Keratinocyte (primary cell): ENCODE measurements at regions not wholly inside any gene's neighbourhood (a gene's known extent, or its start where the extent isn't known, plus 50 kb on each side); places are given as distances from the start of the nearest gene placed in this dataset.

ENCODE experiments used
- DNase-seq: peaks from one replicate; pipeline ENCODE4 v3.0.0-alpha.2; 2011; ENCODE audit warnings: low read depth, missing footprints, low spot score
- FAIRE-seq: peaks from 2 replicates; lab custom pipeline; 2011; peaks lifted over from hg19 to GRCh38; lab: Jason Lieb, UNC
- H2AFZ ChIP-seq: 2 replicates; pipeline ENCODE4 v1.6.0; 2012; ENCODE audit warnings: low read length, control low read depth, inconsistent platforms; ENCODE audit not compliant: control insufficient read depth
- H3K27ac ChIP-seq: 2 replicates; pipeline ENCODE4 v1.5.1; 2011; ENCODE audit warnings: low read length; ENCODE audit not compliant: control insufficient read depth, insufficient read depth
- H3K27me3 ChIP-seq: 3 replicates; pipeline ENCODE4 v1.6.0; 2011; ENCODE audit warnings: low read length; ENCODE audit not compliant: control insufficient read depth, insufficient read depth; ENCODE audit errors: extremely low read depth
- H3K36me3 ChIP-seq, 2 experiments: 2 replicates in 1 of 2; 3 replicates in 1 of 2; pipeline ENCODE4 v1.5.1; 2011; ENCODE audit warnings: low read length in 2 of 2, mild to moderate bottlenecking in 1 of 2; ENCODE audit not compliant: control insufficient read depth in 2 of 2, insufficient read depth in 2 of 2; ENCODE audit errors: extremely low read depth in 1 of 2
- H3K4me1 ChIP-seq: 3 replicates; pipeline ENCODE4 v1.5.1; 2011; ENCODE audit warnings: low read length; ENCODE audit not compliant: control insufficient read depth, insufficient read depth; ENCODE audit errors: extremely low read depth
- H3K4me2 ChIP-seq: 3 replicates; pipeline ENCODE4 v1.6.0; 2011; ENCODE audit warnings: low read depth, low read length; ENCODE audit not compliant: control insufficient read depth, insufficient read depth; ENCODE audit errors: extremely low read depth
- H3K4me3 ChIP-seq, 3 experiments: fragments of 200-600 bp in 1 of 3; sonication (generic) in 1 of 3; 2 replicates in 2 of 3; 3 replicates in 1 of 3; pipeline ENCODE4 v1.5.1; 2011 to 2016; ENCODE audit warnings: low read length in 3 of 3, mild to moderate bottlenecking in 3 of 3, control low read depth in 2 of 3, inconsistent platforms in 1 of 3, low read depth in 1 of 3, mixed read lengths in 1 of 3, mixed run types in 1 of 3, moderate library complexity in 1 of 3; ENCODE audit not compliant: control insufficient read depth in 2 of 3, insufficient read depth in 2 of 3; ENCODE audit errors: extremely low read depth in 1 of 3
- H3K79me2 ChIP-seq: 2 replicates; pipeline ENCODE4 v1.6.0; 2012; ENCODE audit warnings: low read length; ENCODE audit not compliant: control insufficient read depth, insufficient read depth
- H3K9ac ChIP-seq: 3 replicates; pipeline ENCODE4 v1.6.0; 2011; ENCODE audit warnings: low read length; ENCODE audit not compliant: control insufficient read depth, insufficient read depth; ENCODE audit errors: extremely low read depth
- H3K9me1 ChIP-seq: 3 replicates; pipeline ENCODE4 v1.6.0; 2011; ENCODE audit warnings: low read length; ENCODE audit not compliant: control insufficient read depth, insufficient read depth; ENCODE audit errors: extremely low read depth
- H3K9me3 ChIP-seq: 2 replicates; pipeline ENCODE4 v1.5.1; 2012; ENCODE audit warnings: low read depth, low read length; ENCODE audit not compliant: control insufficient read depth
- H4K20me1 ChIP-seq: 3 replicates; pipeline ENCODE4 v1.6.0; 2011; ENCODE audit warnings: low read length; ENCODE audit not compliant: control insufficient read depth, insufficient read depth; ENCODE audit errors: extremely low read depth
- CTCF ChIP-seq, 3 experiments: IDR thresholded peaks in 1 of 3; conservative IDR thresholded peaks in 1 of 3; optimal IDR thresholded peaks in 1 of 3; 2 replicates in 2 of 3; 3 replicates in 1 of 3; pipeline versions ENCODE3 to v1.5.1; 2011; ENCODE audit warnings: low read length in 3 of 3, mild to moderate bottlenecking in 3 of 3, moderate library complexity in 2 of 3, control low read depth in 1 of 3, inconsistent platforms in 1 of 3; ENCODE audit not compliant: insufficient read depth in 2 of 3; ENCODE audit errors: extremely low read depth in 1 of 3
- EZH2 ChIP-seq: IDR thresholded peaks from one replicate; pipeline ENCODE4 v1.6.1; 2012; ENCODE audit warnings: inconsistent platforms, mild to moderate bottlenecking, low read length, moderate library complexity
- dilution Hi-C: fragments of 300-500 bp; cut with MboI; formaldehyde crosslinking; loops from one replicate; pipeline ENCODE4 v1.7.0; 2020; ENCODE audit warnings: low sequenced_read_pairs; ENCODE audit not compliant: extremely low pct_ligation_motif_present

GRCh38 chr17:33500151-33500550, 207.1 kb upstream of the ASIC2 start:
- no peak for FAIRE-seq

GRCh38 chr17:33501185-33501584, 208.1 kb upstream of the ASIC2 start:
- H3K9me1 ChIP-seq: no peaks in the 10 kb centered on the region
- H3K27me3 ChIP-seq: no peaks in the 10 kb centered on the region
- H2AFZ ChIP-seq: no peak overlapping the region
- H3K9me3 ChIP-seq: no peaks in the 10 kb centered on the region
- H3K79me2 ChIP-seq: no peaks in the 10 kb centered on the region
- H3K9ac ChIP-seq: no peak overlapping the region
- TF ChIP-seq EZH2 (no peak), CTCF (optimal IDR thresholded peaks at IDR 0.05 in 1 of 3, IDR thresholded peaks at IDR 0.05 in 1 of 3, conservative IDR thresholded peaks at IDR 0.05 in 1 of 3; ENCODE audit: extremely low read depth in 1 of 3, insufficient read depth in 2 of 3, low read length in 3 of 3) (no peak)
- H3K27ac ChIP-seq: no peak overlapping the region
- no peaks in the 10 kb centered on the region for H4K20me1 ChIP-seq
- FAIRE-seq (no peak), DNase-seq (no peak)
- H3K4me2 ChIP-seq: no peak overlapping the region
- no peaks in the 10 kb centered on the region for H3K4me1 ChIP-seq
- H3K4me3 ChIP-seq: no peak overlapping the region
- dilution Hi-C loops: no loop called here
- no peaks in the 10 kb centered on the region for H3K36me3 ChIP-seq

More at GRCh38 chr17:33500151-33500550, 207.1 kb upstream of the ASIC2 start:
- Histone ChIP-seq H3K27me3 (no peaks in the 10 kb centered on the region), H3K79me2 (no peaks in the 10 kb centered on the region), H3K9me3 (no peaks in the 10 kb centered on the region), H3K9me1 (no peaks in the 10 kb centered on the region), H2AFZ (no peak overlapping the region), H3K4me1 (no peaks in the 10 kb centered on the region), H3K9ac (no peak overlapping the region), H3K36me3 (no peaks in the 10 kb centered on the region), H3K4me2 (no peak overlapping the region), H3K4me3 (no peak overlapping the region), H3K27ac (no peak overlapping the region), H4K20me1 (no peaks in the 10 kb centered on the region)
- dilution Hi-C loops: no loop called here
- no peak for TF ChIP-seq CTCF (optimal IDR thresholded peaks at IDR 0.05 in 1 of 3, IDR thresholded peaks at IDR 0.05 in 1 of 3, conservative IDR thresholded peaks at IDR 0.05 in 1 of 3; ENCODE audit: extremely low read depth in 1 of 3, insufficient read depth in 2 of 3, low read length in 3 of 3)
- no peak for DNase-seq
